ENCODE measurements at regions not wholly inside any gene's neighbourhood (a gene's known extent, or its start where the extent isn't known, plus 50 kb on each side); places are given as distances from the start of the nearest gene placed in this dataset.

- TF ChIP-seq, protein P1, sequence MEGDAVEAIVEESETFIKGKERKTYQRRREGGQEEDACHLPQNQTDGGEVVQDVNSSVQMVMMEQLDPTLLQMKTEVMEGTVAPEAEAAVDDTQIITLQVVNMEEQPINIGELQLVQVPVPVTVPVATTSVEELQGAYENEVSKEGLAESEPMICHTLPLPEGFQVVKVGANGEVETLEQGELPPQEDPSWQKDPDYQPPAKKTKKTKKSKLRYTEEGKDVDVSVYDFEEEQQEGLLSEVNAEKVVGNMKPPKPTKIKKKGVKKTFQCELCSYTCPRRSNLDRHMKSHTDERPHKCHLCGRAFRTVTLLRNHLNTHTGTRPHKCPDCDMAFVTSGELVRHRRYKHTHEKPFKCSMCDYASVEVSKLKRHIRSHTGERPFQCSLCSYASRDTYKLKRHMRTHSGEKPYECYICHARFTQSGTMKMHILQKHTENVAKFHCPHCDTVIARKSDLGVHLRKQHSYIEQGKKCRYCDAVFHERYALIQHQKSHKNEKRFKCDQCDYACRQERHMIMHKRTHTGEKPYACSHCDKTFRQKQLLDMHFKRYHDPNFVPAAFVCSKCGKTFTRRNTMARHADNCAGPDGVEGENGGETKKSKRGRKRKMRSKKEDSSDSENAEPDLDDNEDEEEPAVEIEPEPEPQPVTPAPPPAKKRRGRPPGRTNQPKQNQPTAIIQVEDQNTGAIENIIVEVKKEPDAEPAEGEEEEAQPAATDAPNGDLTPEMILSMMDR (IDR thresholded peaks at IDR 0.05; ENCODE audit: borderline replicate concordance, extremely low read depth, insufficient read depth): no peak
- no peak overlapping the region for H3K4me3 ChIP-seq (ENCODE audit: low read length in 3 of 3)
- no peak overlapping the region for H3K27ac ChIP-seq (ENCODE audit: low read depth in 2 of 2, low read length in 2 of 2)
- peak in 1 of 5 donors; percentile 2 for DNase-seq
- no peaks in the 10 kb centered on the region for H3K4me1 ChIP-seq (ENCODE audit: control insufficient read depth in 2 of 3, insufficient read depth in 2 of 3, low read depth in 1 of 3, low read length in 3 of 3)
- no peaks in the 10 kb centered on the region for H3K36me3 ChIP-seq (ENCODE audit: control insufficient read depth in 2 of 3, insufficient read depth in 3 of 3, low read length in 3 of 3)
- intact Hi-C loops (cut with DNase I): no loop called here
- no peaks in the 10 kb centered on the region for H3K27me3 ChIP-seq (ENCODE audit: control insufficient read depth, insufficient read depth, low read length)
- FAIRE-seq: no peak
- peaks cover 0 to 2% (median 0%) of the 10 kb centered on the region in 3 donors for H3K9me3 ChIP-seq (ENCODE audit: control insufficient read depth in 2 of 3, insufficient read depth in 1 of 3, low read length in 3 of 3)
- H3K9ac ChIP-seq (ENCODE audit: low read length in 3 of 3): no peak overlapping the region
Measured at GRCh38 chr5:39948341-39948740, 523.6 kb upstream of the DAB2 start.

- Histone ChIP-seq H3K36me3 (ENCODE audit: control insufficient read depth in 2 of 3, insufficient read depth in 3 of 3, low read length in 3 of 3) (no peaks in the 10 kb centered on the region), H3K27me3 (ENCODE audit: control insufficient read depth, insufficient read depth, low read length) (no peaks in the 10 kb centered on the region), H3K9me3 (ENCODE audit: control insufficient read depth in 2 of 3, insufficient read depth in 1 of 3, low read length in 3 of 3) (peaks cover 0 to 2% (median 0%) of the 10 kb centered on the region in 3 donors), H3K9ac (ENCODE audit: low read length in 3 of 3) (no peak overlapping the region), H3K4me1 (ENCODE audit: control insufficient read depth in 2 of 3, insufficient read depth in 2 of 3, low read depth in 1 of 3, low read length in 3 of 3) (no peaks in the 10 kb centered on the region), H3K27ac (ENCODE audit: low read depth in 2 of 2, low read length in 2 of 2) (no peak overlapping the region), H3K4me3 (ENCODE audit: low read length in 3 of 3) (no peak overlapping the region)
- DNase-seq: no peak
- intact Hi-C loops (cut with DNase I): no loop called here
- TF ChIP-seq, protein P1 (IDR thresholded peaks at IDR 0.05; ENCODE audit: borderline replicate concordance, extremely low read depth, insufficient read depth): no peak
- no peak for FAIRE-seq
Measured at GRCh38 chr5:39947657-39948056, 522.9 kb upstream of the DAB2 start.

- no peak overlapping the region for H3K27ac ChIP-seq (ENCODE audit: low read depth in 2 of 2, low read length in 2 of 2)
- H3K4me1 ChIP-seq (ENCODE audit: control insufficient read depth in 2 of 3, insufficient read depth in 2 of 3, low read depth in 1 of 3, low read length in 3 of 3): no peaks in the 10 kb centered on the region
- intact Hi-C loops (cut with DNase I): no loop called here
Measured at GRCh38 chr5:39946356-39947045, 521.7 kb upstream of the DAB2 start.

More at GRCh38 chr5:39946356-39947045, 521.7 kb upstream of the DAB2 start:
- TF ChIP-seq, protein P1 (IDR thresholded peaks at IDR 0.05; ENCODE audit: borderline replicate concordance, extremely low read depth, insufficient read depth): no peak
- no peaks in the 10 kb centered on the region for H3K9me3 ChIP-seq (ENCODE audit: control insufficient read depth in 2 of 3, insufficient read depth in 1 of 3, low read length in 3 of 3)
- no peak for DNase-seq
- no peaks in the 10 kb centered on the region for H3K36me3 ChIP-seq (ENCODE audit: control insufficient read depth in 2 of 3, insufficient read depth in 3 of 3, low read length in 3 of 3)
- no peak for FAIRE-seq
- no peak overlapping the region for H3K4me3 ChIP-seq (ENCODE audit: low read length in 3 of 3)
- H3K27me3 ChIP-seq (ENCODE audit: control insufficient read depth, insufficient read depth, low read length): no peaks in the 10 kb centered on the region
- no peak overlapping the region for H3K9ac ChIP-seq (ENCODE audit: low read length in 3 of 3)
